ENCODE measurements at regions not wholly inside any gene's neighbourhood (a gene's known extent, or its start where the extent isn't known, plus 50 kb on each side); places are given as distances from the start of the nearest gene placed in this dataset.

DNA sequence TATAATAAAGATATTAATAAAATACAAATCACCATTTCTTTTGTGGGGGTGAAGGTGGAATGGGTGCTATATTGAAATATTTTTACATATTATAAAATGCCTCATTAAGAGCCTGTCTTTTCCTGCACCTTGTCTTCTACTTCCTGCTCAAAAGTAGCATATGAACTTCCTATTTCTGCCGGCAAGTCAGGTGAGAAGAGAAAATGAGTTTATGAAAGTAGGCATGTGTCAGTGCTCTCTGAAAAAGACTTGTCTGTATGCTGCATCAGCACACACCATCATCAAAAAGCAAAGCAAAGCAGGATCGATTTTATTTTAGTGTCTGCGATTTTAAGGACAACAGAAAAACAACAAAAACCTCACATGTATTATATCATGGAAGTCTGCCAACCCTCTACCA is 114.2 kb downstream of the RAP2A start:
- Histone ChIP-seq H3K4me2 (ENCODE audit: insufficient read depth in 1 of 2, low read depth in 2 of 2, low read length in 2 of 2) (no peak overlapping the region), H4K20me1 (replicated peaks in 1 of 2; ENCODE audit: control insufficient read depth in 1 of 2, insufficient read depth in 2 of 2, low read length in 2 of 2) (no peaks in the 10 kb centered on the region), H3K9ac (replicated peaks in 1 of 4; ENCODE audit: extremely low read depth in 1 of 4, low read depth in 3 of 4, low read length in 3 of 4) (no peak overlapping the region), H3K27me3 (replicated peaks in 1 of 4; ENCODE audit: control insufficient read depth in 3 of 4, extremely low read depth in 1 of 4, insufficient read depth in 3 of 4, low read length in 3 of 4) (no peaks in the 10 kb centered on the region), H3K18ac (ENCODE audit: extremely low read depth, low read length) (no peak overlapping the region), H4K5ac (ENCODE audit: insufficient read length, low read depth, low read length) (no peak overlapping the region), H2BK120ac (replicated peaks; ENCODE audit: low read depth, low read length) (no peak overlapping the region), H3K79me1 (ENCODE audit: low read depth, low read length) (no peaks in the 10 kb centered on the region), H3K4ac (replicated peaks; ENCODE audit: insufficient read length, low read depth, low read length) (no peak overlapping the region), H3K9me3 (ENCODE audit: insufficient read depth in 2 of 2, low read depth in 1 of 2, low read length in 1 of 2) (peaks cover 0 to 8% of the 10 kb centered on the region in 2 experiments; a peak in 1 of 4 replicates), H2BK12ac (ENCODE audit: low read depth, low read length) (no peak overlapping the region), H3K56ac (replicated peaks; ENCODE audit: insufficient read length, low read depth, low read length) (no peak overlapping the region), H4K91ac (replicated peaks; ENCODE audit: insufficient read length, low read length) (no peak overlapping the region), H3K4me1 (replicated peaks in 1 of 4; ENCODE audit: control insufficient read depth in 3 of 4, insufficient read depth in 4 of 4, low read length in 3 of 4) (no peaks in the 10 kb centered on the region), H3K23ac (ENCODE audit: insufficient read length) (no peak overlapping the region), H3K4me3 (ENCODE audit: extremely low read depth in 1 of 4, insufficient read depth in 2 of 4, low read depth in 3 of 4, low read length in 4 of 4) (no peak overlapping the region), H3K79me2 (ENCODE audit: control insufficient read depth in 1 of 2, insufficient read depth in 2 of 2, low read length in 2 of 2) (no peaks in the 10 kb centered on the region), H2AK5ac (ENCODE audit: low read depth, low read length) (no peak overlapping the region), H2BK15ac (ENCODE audit: low read length) (no peak overlapping the region), H3K27ac (ENCODE audit: low read depth, low read length) (no peak overlapping the region), H3K14ac (ENCODE audit: insufficient read length) (no peak overlapping the region), H3K36me3 (ENCODE audit: control insufficient read depth in 2 of 4, insufficient read depth in 4 of 4, low read length in 3 of 4) (no peaks in the 10 kb centered on the region; a peak in 2 of 8 replicates), H3K23me2 (ENCODE audit: low read depth, low read length) (no peaks in the 10 kb centered on the region), H2BK20ac (ENCODE audit: low read length) (no peak overlapping the region), H2AFZ (ENCODE audit: low read length) (no peak overlapping the region), H2BK5ac (ENCODE audit: low read depth, low read length) (no peak overlapping the region), H4K8ac (ENCODE audit: extremely low read depth, insufficient read depth, low read length) (no peak overlapping the region)
- FAIRE-seq, result no peak
- CTCF ChIA-PET (ENCODE audit: partially characterized antibody), result interaction anchor here (0.9 kb wide), 1 partner anchor 27 kb away, joined by 3 read pairs; no protein-coding TSS in a partner anchor
- no peak for TF ChIP-seq CHD1 (IDR thresholded peaks at IDR 0.05; ENCODE audit: low read depth, low read length)
- no peak for TF ChIP-seq SRF (IDR thresholded peaks at IDR 0.05; ENCODE audit: low read depth, low read length)
- TF ChIP-seq BCL11A (IDR thresholded peaks at IDR 0.05; ENCODE audit: low read depth in 2 of 2, low read length in 2 of 2), result no peak
- TF ChIP-seq NANOG (IDR thresholded peaks at IDR 0.05; ENCODE audit: insufficient read depth, low read depth, low read length, poor library complexity, severe bottlenecking), result no peak
- TF ChIP-seq EZH2 (IDR thresholded peaks at IDR 0.05; ENCODE audit: low read depth, low read length, severe bottlenecking), result no peak
- TF ChIP-seq GTF2F1 (IDR thresholded peaks at IDR 0.05; ENCODE audit: borderline replicate concordance, low read depth, low read length), result no peak
- TF ChIP-seq, protein P1, sequence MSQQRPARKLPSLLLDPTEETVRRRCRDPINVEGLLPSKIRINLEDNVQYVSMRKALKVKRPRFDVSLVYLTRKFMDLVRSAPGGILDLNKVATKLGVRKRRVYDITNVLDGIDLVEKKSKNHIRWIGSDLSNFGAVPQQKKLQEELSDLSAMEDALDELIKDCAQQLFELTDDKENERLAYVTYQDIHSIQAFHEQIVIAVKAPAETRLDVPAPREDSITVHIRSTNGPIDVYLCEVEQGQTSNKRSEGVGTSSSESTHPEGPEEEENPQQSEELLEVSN (IDR thresholded peaks at IDR 0.05), result no peak
- no peak for TF ChIP-seq EP300 (IDR thresholded peaks at IDR 0.05; ENCODE audit: borderline replicate concordance in 1 of 2, low read depth in 2 of 2, low read length in 2 of 2)
- TF ChIP-seq, protein P2, sequence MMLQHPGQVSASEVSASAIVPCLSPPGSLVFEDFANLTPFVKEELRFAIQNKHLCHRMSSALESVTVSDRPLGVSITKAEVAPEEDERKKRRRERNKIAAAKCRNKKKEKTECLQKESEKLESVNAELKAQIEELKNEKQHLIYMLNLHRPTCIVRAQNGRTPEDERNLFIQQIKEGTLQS (IDR thresholded peaks at IDR 0.05; ENCODE audit: insufficient read depth, low read depth, low read length), result no peak
- TF ChIP-seq HDAC2 (IDR thresholded peaks at IDR 0.05; ENCODE audit: borderline replicate concordance in 1 of 2, low read depth in 2 of 2, low read length in 2 of 2), result no peak
- DNase-seq (ENCODE audit: low read depth in 1 of 2, low spot score in 2 of 2), result no peak
- POLR2A ChIA-PET (ENCODE audit: partially characterized antibody), result no interaction called here
- 62% methylated on average over 3 of the region's 3 CpGs; no CpG with 5 or more reads in 1 of the 2 experiments for WGBS, 2 experiments (ENCODE audit: extremely low coverage in 1 of 2, insufficient coverage in 1 of 2, insufficient read length in 1 of 2, insufficient replicate concordance in 2 of 2, low coverage in 1 of 2, low lambda C conversion rate in 2 of 2, missing lambda C conversion rate in 1 of 2)
